Tibial nerve (tissue), 4 donors: ENCODE measurements at regions not wholly inside any gene's neighbourhood (a gene's known extent, or its start where the extent isn't known, plus 50 kb on each side); places are given as distances from the start of the nearest gene placed in this dataset.

Experiments used
- CTCF ChIP-seq, 5 experiments: fragments of 200-600 bp in 3 of 5; fragments of 450-650 bp in 2 of 5; sonication (generic) in 3 of 5; IDR thresholded peaks; one replicate each; pipeline ENCODE4 v1.5.1; 2016 to 2019; ENCODE audit warnings: antibody characterized with exemption in 5 of 5, mild to moderate bottlenecking in 3 of 5, moderate library complexity in 2 of 5
- EP300 ChIP-seq, 2 donors: sonication (generic); formaldehyde crosslinking; IDR thresholded peaks; one replicate each; pipeline ENCODE4 v1.6.1; 2017; ENCODE audit warnings: antibody characterized with exemption in 2 of 2, mild to moderate bottlenecking in 1 of 2

- TF ChIP-seq EP300 (IDR thresholded peaks at IDR 0.05) (no peak), CTCF (IDR thresholded peaks at IDR 0.05) (no peak)
Measured at GRCh38 chr6:15915508-15916178, 213.2 kb upstream of the MYLIP start.
